ENCODE measurements at regions not wholly inside any gene's neighbourhood (a gene's known extent, or its start where the extent isn't known, plus 50 kb on each side); places are given as distances from the start of the nearest gene placed in this dataset.
A peak's percentile ranks its signal among the peaks of the same experiment; 100 is the strongest.
"Not testable (repeated sequence)": the region's sequence is repeated elsewhere in the genome, so short reads cannot be mapped to it uniquely, and the experiment has no call there.

- DNase-seq (ENCODE audit: extremely low read depth, low read depth), result no peak
- TF ChIP-seq CTCF (IDR thresholded peaks at IDR 0.05; ENCODE audit: low read depth, low read length, missing control alignments), result no peak
- H3K4me3 ChIP-seq (replicated peaks; ENCODE audit: low read depth, low read length), result no peak overlapping the region
Observed at GRCh38 chr2:231644426-231644825, 51.8 kb downstream of the TEX44 start.

- TF ChIP-seq CTCF (IDR thresholded peaks at IDR 0.05; ENCODE audit: low read depth, low read length, missing control alignments), result no peak
- H3K4me3 ChIP-seq (replicated peaks; ENCODE audit: low read depth, low read length), result no peak overlapping the region
- DNase-seq (ENCODE audit: extremely low read depth, low read depth), result no peak
Observed at GRCh38 chr2:231646476-231646875, 53.8 kb downstream of the TEX44 start.

GRCh38 chr2:231648579-231649174 is 56.0 kb downstream of the TEX44 start:
- H3K4me3 ChIP-seq (replicated peaks; ENCODE audit: low read depth, low read length), result no peak overlapping the region
- peak; percentile 71 for TF ChIP-seq CTCF (IDR thresholded peaks at IDR 0.05; ENCODE audit: low read depth, low read length, missing control alignments)
- DNase-seq (ENCODE audit: extremely low read depth, low read depth), result no peak

- not testable (repeated sequence) for H3K4me3 ChIP-seq (replicated peaks; ENCODE audit: low read depth, low read length); DNase-seq (ENCODE audit: extremely low read depth, low read depth)
Observed at GRCh38 chr2:231651561-231651960, 56.8 kb upstream of the PTMA start.

GRCh38 chr2:231655488-231655887 is 52.8 kb upstream of the PTMA start:
- DNase-seq (ENCODE audit: extremely low read depth, low read depth), result no peak
- TF ChIP-seq CTCF (IDR thresholded peaks at IDR 0.05; ENCODE audit: low read depth, low read length, missing control alignments), result no peak
- H3K4me3 ChIP-seq (replicated peaks; ENCODE audit: low read depth, low read length), result no peak overlapping the region

GRCh38 chr2:231655894-231656293 is 52.4 kb upstream of the PTMA start:
- DNase-seq (ENCODE audit: extremely low read depth, low read depth), result no peak
- TF ChIP-seq CTCF (IDR thresholded peaks at IDR 0.05; ENCODE audit: low read depth, low read length, missing control alignments), result no peak
- H3K4me3 ChIP-seq (replicated peaks; ENCODE audit: low read depth, low read length), result no peak overlapping the region

All from HFF-Myc (cell line).